OCI-LY1 (cell line): ENCODE measurements at regions not wholly inside any gene's neighbourhood (a gene's known extent, or its start where the extent isn't known, plus 50 kb on each side); places are given as distances from the start of the nearest gene placed in this dataset.

Experiments
- H2AFZ ChIP-seq: fragments of 200-600 bp; sonication (generic), shearing (Covaris generic); 2 replicates; pipeline ENCODE4 v1.6.0; 2014; ENCODE audit warnings: antibody characterized with exemption, mild to moderate bottlenecking, low read length
- H3F3A ChIP-seq: fragments of 200-600 bp; sonication (generic), shearing (Covaris generic); 2 replicates; pipeline ENCODE4 v1.6.0; 2014; ENCODE audit warnings: mild to moderate bottlenecking, antibody characterized with exemption, low read length, moderate library complexity; ENCODE audit not compliant: insufficient read depth
- H3K27ac ChIP-seq: fragments of 200-600 bp; sonication (generic); 2 replicates; pipeline ENCODE4 v1.5.1; 2014; ENCODE audit warnings: low read length, mixed run types, mild to moderate bottlenecking, low read depth; ENCODE audit not compliant: poor library complexity, severe bottlenecking
- H3K27me3 ChIP-seq: fragments of 200-600 bp; sonication (generic); 2 replicates; pipeline ENCODE4 v1.6.0; 2014; ENCODE audit warnings: antibody characterized with exemption, mild to moderate bottlenecking, low read length, moderate library complexity; ENCODE audit not compliant: insufficient read depth
- H3K36me3 ChIP-seq: fragments of 200-600 bp; sonication (generic); 2 replicates; pipeline ENCODE4 v1.6.1; 2014; ENCODE audit warnings: mild to moderate bottlenecking, antibody characterized with exemption, low read length, moderate library complexity, mixed read lengths; ENCODE audit not compliant: insufficient read depth
- H3K4me1 ChIP-seq: fragments of 200-600 bp; sonication (generic); 2 replicates; pipeline ENCODE4 v1.5.1; 2014; ENCODE audit warnings: mild to moderate bottlenecking, low read length, moderate library complexity; ENCODE audit not compliant: insufficient read depth, severe bottlenecking
- H3K4me2 ChIP-seq: fragments of 200-600 bp; sonication (generic), shearing (Covaris generic); 2 replicates; pipeline ENCODE4 v1.6.1; 2014; ENCODE audit warnings: low read length
- H3K4me3 ChIP-seq: fragments of 200-600 bp; sonication (generic); 2 replicates; pipeline ENCODE4 v1.5.1; 2014; ENCODE audit warnings: low read length, low read depth, mild to moderate bottlenecking, mixed read lengths; ENCODE audit not compliant: poor library complexity, severe bottlenecking
- H3K79me2 ChIP-seq: fragments of 200-600 bp; shearing (Covaris generic); 2 replicates; pipeline ENCODE4 v1.6.1; 2016; ENCODE audit warnings: mixed run types, low read length, mixed read lengths; ENCODE audit not compliant: insufficient read depth
- H3K9ac ChIP-seq: fragments of 200-600 bp; sonication (generic), shearing (Covaris generic); 2 replicates; pipeline ENCODE4 v1.6.1; 2014; ENCODE audit warnings: mild to moderate bottlenecking, low read length, mixed read lengths
- H3K9me2 ChIP-seq: fragments of 200-600 bp; sonication (generic), shearing (Covaris generic); 2 replicates; pipeline ENCODE4 v1.6.1; 2014; ENCODE audit warnings: low read depth, mild to moderate bottlenecking, low read length, mixed read lengths
- H3K9me3 ChIP-seq: fragments of 200-600 bp; shearing (Covaris generic); 2 replicates; pipeline ENCODE4 v1.6.1; 2014; ENCODE audit warnings: low read length, mixed read lengths
- H4K20me1 ChIP-seq: fragments of 200-600 bp; sonication (generic), shearing (Covaris generic); 2 replicates; pipeline ENCODE4 v1.6.0; 2016; ENCODE audit warnings: mild to moderate bottlenecking, low read length; ENCODE audit not compliant: insufficient read depth
- CTCF ChIP-seq: fragments of 200-600 bp; sonication (generic), shearing (Covaris generic); IDR thresholded peaks from 2 replicates; pipeline ENCODE4 v1.5.1; 2017; ENCODE audit warnings: mild to moderate bottlenecking, antibody characterized with exemption, low read length, moderate library complexity, mixed read lengths
- EZH2 ChIP-seq: fragments of 200-600 bp; sonication (generic), shearing (Covaris generic); IDR thresholded peaks from 2 replicates; pipeline ENCODE4 v1.8.0; 2017; ENCODE audit warnings: borderline replicate concordance, mixed run types, mild to moderate bottlenecking, antibody characterized with exemption, low read length, moderate library complexity, mixed read lengths

- H3F3A ChIP-seq = no peaks in the 10 kb centered on the region
- no peaks in the 10 kb centered on the region for H3K27me3 ChIP-seq
- no peaks in the 10 kb centered on the region for H3K9me3 ChIP-seq
- no peak overlapping the region for H2AFZ ChIP-seq
- H3K4me1 ChIP-seq = no peaks in the 10 kb centered on the region
- TF ChIP-seq CTCF (no peak), EZH2 (no peak)
- no peaks in the 10 kb centered on the region for H3K36me3 ChIP-seq
- no peak overlapping the region for H3K27ac ChIP-seq
- H4K20me1 ChIP-seq = no peaks in the 10 kb centered on the region
- no peak overlapping the region for H3K4me2 ChIP-seq
- no peak overlapping the region for H3K9ac ChIP-seq
- no peaks in the 10 kb centered on the region for H3K79me2 ChIP-seq
- H3K4me3 ChIP-seq = no peak overlapping the region
- H3K9me2 ChIP-seq = no peaks in the 10 kb centered on the region
Observed at GRCh38 chr2:76455910-76456309, 745.2 kb upstream of the GCFC2 start.

- Histone ChIP-seq H3K27ac (no peak overlapping the region), H3K4me2 (no peak overlapping the region), H3K4me3 (no peak overlapping the region), H3K27me3 (no peaks in the 10 kb centered on the region), H3K36me3 (no peaks in the 10 kb centered on the region), H3K9me3 (peaks cover 2% of the 10 kb centered on the region; the same call in 1 of the 2 replicates), H2AFZ (no peak overlapping the region), H4K20me1 (no peaks in the 10 kb centered on the region), H3K9me2 (no peaks in the 10 kb centered on the region), H3F3A (no peaks in the 10 kb centered on the region), H3K4me1 (peaks cover 23% of the 10 kb centered on the region), H3K79me2 (no peaks in the 10 kb centered on the region), H3K9ac (no peak overlapping the region)
- no peak for TF ChIP-seq CTCF
- TF ChIP-seq EZH2 = no peak
Observed at GRCh38 chr2:76450024-76450475, 739.3 kb upstream of the GCFC2 start.

- H3K9me2 ChIP-seq = no peaks in the 10 kb centered on the region
- H3K27me3 ChIP-seq = no peaks in the 10 kb centered on the region
- no peak for TF ChIP-seq EZH2
- TF ChIP-seq CTCF = no peak
- H3K27ac ChIP-seq = no peak overlapping the region
- H3K36me3 ChIP-seq = no peaks in the 10 kb centered on the region
- H3F3A ChIP-seq = no peaks in the 10 kb centered on the region
- peaks cover 23% of the 10 kb centered on the region for H3K4me1 ChIP-seq
- no peak overlapping the region for H3K4me3 ChIP-seq
- peaks cover 3% of the 10 kb centered on the region; the same call in 1 of the 2 replicates for H3K9me3 ChIP-seq
- no peaks in the 10 kb centered on the region for H3K79me2 ChIP-seq
- H3K4me2 ChIP-seq = no peak overlapping the region
- no peak overlapping the region for H2AFZ ChIP-seq
- no peaks in the 10 kb centered on the region for H4K20me1 ChIP-seq
- H3K9ac ChIP-seq = no peak overlapping the region
Observed at GRCh38 chr2:76448956-76449355, 738.2 kb upstream of the GCFC2 start.
